NCI-H345 treated with DMSO at 0.1 percent for 48 hours (cell line): ENCODE measurements at regions not wholly inside any gene's neighbourhood (a gene's known extent, or its start where the extent isn't known, plus 50 kb on each side); places are given as distances from the start of the nearest gene placed in this dataset.
"Not testable (repeated sequence)": the region's sequence is repeated elsewhere in the genome, so short reads cannot be mapped to it uniquely, and the experiment has no call there.

Experiments used
- DNase-seq: peaks from one replicate; lab custom pipeline; 2025; ENCODE audit not compliant: unreplicated experiment; lab: John Stamatoyannopoulos, UW

DNA sequence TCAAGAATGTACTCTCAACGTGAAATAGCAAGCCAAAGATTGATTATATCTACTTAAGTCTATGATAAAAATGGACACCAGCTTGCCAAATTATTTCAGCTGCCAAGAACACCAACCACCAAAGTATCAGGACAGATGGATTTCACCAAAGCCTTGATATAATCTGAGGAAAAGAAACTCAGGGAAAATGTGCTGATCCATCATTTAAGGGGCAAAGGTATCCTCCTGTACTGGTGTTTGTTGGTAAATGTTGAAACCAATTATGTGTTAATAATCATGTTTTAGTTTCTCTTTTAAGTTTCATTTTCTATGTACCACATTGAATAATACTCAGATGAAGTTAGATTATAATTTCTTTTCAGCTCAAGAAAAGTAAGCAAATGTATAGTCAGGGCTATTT, 1284.3 kb upstream of the TMEM132C start:
- DNase-seq: no peak

- not testable (repeated sequence) for DNase-seq
Observed at GRCh38 chr12:126983735-126984134, 1283.2 kb upstream of the TMEM132C start.

- not testable (repeated sequence) for DNase-seq
Observed at GRCh38 chr12:126985663-126986062, 1281.3 kb upstream of the TMEM132C start.

- no peak for DNase-seq
Observed at GRCh38 chr12:126989532-126989931, 1277.4 kb upstream of the TMEM132C start.

- no peak for DNase-seq
Observed at GRCh38 chr12:126993898-126994297, 1273.1 kb upstream of the TMEM132C start.

- no peak for DNase-seq
Observed at GRCh38 chr12:126994599-126994998, 1272.4 kb upstream of the TMEM132C start.

- DNase-seq: no peak
Observed at GRCh38 chr12:126998031-126998430, 1268.9 kb upstream of the TMEM132C start.

GRCh38 chr12:126998747-126999285, 1268.2 kb upstream of the TMEM132C start:
- DNase-seq: no peak

DNA sequence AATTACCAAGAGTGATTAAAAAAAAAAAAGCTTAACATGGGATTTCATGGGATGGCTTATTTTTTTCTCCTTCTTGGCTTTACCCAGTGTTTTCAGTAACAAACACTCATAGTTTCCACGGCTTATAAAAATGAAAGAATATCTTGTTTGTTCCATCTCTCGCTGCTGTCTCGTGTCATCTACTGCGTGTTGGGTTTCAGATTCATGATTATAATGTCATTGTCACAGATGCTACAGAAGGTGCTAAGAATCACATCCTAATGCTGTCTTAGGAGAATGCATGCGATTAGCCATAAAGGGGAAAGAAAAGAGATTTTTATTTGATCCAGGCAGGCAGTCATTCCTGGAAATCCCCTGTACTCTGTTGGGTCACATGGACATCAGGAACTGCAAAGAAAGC, 1267.6 kb upstream of the TMEM132C start:
- DNase-seq: no peak

DNA sequence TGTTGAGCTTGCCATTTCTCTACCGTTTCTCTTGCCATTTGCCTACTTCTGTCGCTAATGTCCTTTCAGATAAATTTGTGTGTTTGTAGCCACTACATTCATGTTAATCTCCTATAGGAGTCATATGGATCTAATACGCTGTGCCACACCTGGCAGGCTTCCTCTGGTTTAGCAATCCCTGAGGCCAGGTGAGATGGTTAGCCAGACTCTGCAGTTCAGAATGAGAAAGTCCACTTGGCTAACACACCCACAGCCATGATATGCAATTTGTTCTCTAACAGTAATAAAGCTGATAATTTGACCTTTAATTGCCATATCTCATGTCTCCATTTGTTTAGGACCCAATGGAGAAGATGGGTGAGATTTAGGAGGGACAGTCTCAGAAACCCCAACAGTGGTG, 1261.6 kb upstream of the TMEM132C start:
- DNase-seq: no peak

GRCh38 chr12:127006972-127007371, 1260.0 kb upstream of the TMEM132C start:
- no peak for DNase-seq

GRCh38 chr12:127008755-127009403, 1258.1 kb upstream of the TMEM132C start:
- no peak for DNase-seq

- DNase-seq: no peak
Observed at GRCh38 chr12:127012109-127012508, 1254.9 kb upstream of the TMEM132C start.

DNA sequence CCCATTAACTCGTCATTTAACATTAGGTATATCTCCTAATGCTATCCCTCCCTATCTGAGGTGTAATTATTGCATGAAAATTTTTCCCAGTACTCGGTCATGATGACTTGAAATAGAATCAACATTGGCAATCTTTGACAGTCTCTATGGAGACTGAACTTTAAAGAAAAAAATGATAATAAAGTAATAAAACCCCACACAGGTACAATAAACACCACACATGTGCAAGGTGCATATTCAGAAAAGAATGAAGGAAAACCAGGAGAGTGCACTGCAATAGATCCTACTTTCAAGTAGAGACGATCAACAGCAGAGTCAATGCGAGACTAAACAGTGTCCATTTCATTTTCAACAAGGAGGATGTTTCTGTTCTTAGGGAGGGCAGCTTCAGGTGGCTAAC, 1253.8 kb upstream of the TMEM132C start:
- DNase-seq: no peak

DNA sequence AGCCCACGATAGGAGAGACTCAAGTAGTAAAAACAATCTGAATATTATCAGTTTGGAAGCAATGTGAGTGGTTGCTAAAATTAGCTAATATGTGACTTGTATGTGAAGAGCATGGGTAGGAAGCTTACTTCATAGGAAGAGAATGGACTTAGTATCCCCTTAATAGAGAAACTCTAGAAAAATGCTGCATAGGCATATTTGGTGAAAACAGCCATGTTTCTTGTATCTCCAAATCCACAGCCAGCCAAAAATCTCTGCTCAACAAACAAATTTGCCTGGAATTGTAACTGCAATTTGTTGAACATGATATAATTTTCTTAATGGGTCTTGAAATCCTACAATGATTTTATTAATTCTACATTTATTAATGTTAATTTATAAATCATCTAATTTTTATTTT, 1252.9 kb upstream of the TMEM132C start:
- no peak for DNase-seq

DNA sequence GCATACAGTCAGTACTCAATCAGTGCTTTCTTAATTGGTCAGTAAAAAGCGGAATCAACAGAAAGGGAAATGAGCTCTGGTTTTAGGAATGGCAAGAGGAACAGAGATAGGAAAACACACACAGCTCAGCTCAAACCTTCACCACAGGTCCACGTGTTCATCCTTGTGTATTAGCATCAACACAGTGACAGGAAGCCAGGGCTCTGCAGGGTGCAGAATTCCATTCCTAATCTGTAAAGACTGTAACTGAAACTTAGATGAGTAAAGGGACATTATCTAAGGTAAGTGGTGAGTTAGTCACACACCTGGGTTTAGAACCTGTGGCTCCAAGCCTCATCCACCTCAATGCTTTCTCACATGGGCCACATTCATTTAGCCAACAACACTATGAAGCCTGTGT, 1242.2 kb upstream of the TMEM132C start:
- DNase-seq: no peak

DNA sequence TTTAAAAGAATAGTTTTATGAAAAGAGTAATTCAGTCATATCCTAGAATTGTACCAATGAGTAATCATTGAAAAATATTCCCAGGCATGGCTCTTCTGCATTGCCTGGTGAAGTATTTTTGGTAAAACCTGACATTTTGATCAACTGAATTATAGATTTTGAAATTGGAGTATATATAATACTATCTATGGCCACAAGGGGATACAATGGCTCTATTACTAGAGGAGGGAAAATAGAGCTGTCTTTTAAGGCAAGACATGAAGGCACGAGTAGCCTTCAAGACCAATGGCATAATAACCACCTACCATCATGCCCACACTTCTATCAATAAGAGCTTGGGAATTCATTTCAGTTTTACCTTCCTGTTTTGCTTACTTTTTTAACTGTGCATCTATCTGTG, 1241.4 kb upstream of the TMEM132C start:
- DNase-seq: no peak

- no peak for DNase-seq
Observed at GRCh38 chr12:127035011-127035879, 1231.7 kb upstream of the TMEM132C start.

DNA sequence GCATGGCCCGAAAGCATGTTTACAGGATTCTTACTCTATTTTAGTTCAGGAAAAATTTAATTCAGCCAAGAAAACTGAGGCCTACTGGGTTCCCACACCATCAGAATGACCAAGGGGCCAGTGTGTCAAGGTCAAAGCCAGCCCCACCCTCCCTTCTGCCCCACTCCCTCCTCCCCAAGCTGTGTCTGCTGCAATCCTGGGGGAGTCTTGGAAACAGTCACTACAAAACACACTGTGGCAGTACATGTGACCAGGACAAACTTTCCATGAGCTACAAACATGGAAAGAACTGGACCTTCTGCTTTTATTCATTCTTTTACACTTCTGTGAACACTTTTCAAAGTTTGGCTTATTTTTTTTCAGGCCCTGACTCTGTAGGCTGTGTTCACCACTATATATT, 1228.8 kb upstream of the TMEM132C start:
- DNase-seq: no peak

DNA sequence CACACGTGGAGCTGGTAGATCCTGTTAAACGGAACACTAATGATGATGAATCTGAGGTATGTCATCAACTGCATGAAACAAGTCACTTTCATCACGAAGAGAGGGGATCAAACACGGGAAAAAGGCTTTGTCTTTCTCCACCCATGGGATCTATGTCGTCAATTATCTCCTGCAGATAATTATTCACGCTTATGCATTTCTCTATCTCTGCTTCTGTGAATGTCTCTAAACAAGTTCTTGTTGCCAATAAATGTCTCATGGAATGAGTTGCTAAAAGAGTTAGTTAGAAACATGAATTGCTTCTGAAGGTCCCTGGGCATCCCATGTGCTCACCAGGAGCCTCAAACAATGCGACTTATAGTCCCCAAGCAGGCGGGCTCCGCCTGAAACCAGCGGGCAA, 1228.2 kb upstream of the TMEM132C start:
- DNase-seq: no peak

GRCh38 chr12:127041985-127042625, 1224.9 kb upstream of the TMEM132C start:
- DNase-seq: no peak

- no peak for DNase-seq
Observed at GRCh38 chr12:127043731-127044130, 1223.2 kb upstream of the TMEM132C start.
